Tibial nerve (tissue), 4 donors: ENCODE measurements at regions not wholly inside any gene's neighbourhood (a gene's known extent, or its start where the extent isn't known, plus 50 kb on each side); places are given as distances from the start of the nearest gene placed in this dataset.

Experiments used
- DNase-seq, 2 donors: peaks; one replicate each; pipeline ENCODE4 v3.0.0-alpha.2; 2019; ENCODE audit warnings: low spot score in 2 of 2
- H3K27ac ChIP-seq, 4 donors: fragments of 200-600 bp; sonication (generic) in 3 of 4; one replicate each; pipeline ENCODE4 v1.5.1; 2017 to 2019; ENCODE audit warnings: mild to moderate bottlenecking in 1 of 4
- H3K27me3 ChIP-seq, 2 donors: fragments of 200-600 bp; sonication (generic) in 1 of 2; one replicate each; pipeline versions ENCODE4 v1.5.1 to v1.6.0; 2017 to 2019
- H3K36me3 ChIP-seq, 3 donors: fragments of 200-600 bp; sonication (generic); one replicate each; pipeline ENCODE4 v1.5.1; 2018 to 2019
- H3K4me1 ChIP-seq, 4 donors: fragments of 200-600 bp; sonication (generic) in 3 of 4; one replicate each; pipeline ENCODE4 v1.5.1; 2017 to 2019
- H3K4me3 ChIP-seq, 4 donors: fragments of 200-600 bp; sonication (generic) in 3 of 4; one replicate each; pipeline ENCODE4 v1.5.1; 2017 to 2019; ENCODE audit warnings: mild to moderate bottlenecking in 1 of 4, moderate library complexity in 1 of 4
- H3K9me3 ChIP-seq, 4 donors: fragments of 200-600 bp; sonication (generic) in 3 of 4; one replicate each; pipeline ENCODE4 v1.5.1; 2017 to 2019
- CTCF ChIP-seq, 5 experiments: fragments of 200-600 bp in 3 of 5; fragments of 450-650 bp in 2 of 5; sonication (generic) in 3 of 5; IDR thresholded peaks; one replicate each; pipeline ENCODE4 v1.5.1; 2016 to 2019; ENCODE audit warnings: antibody characterized with exemption in 5 of 5, mild to moderate bottlenecking in 3 of 5, moderate library complexity in 2 of 5
- EP300 ChIP-seq, 2 donors: sonication (generic); formaldehyde crosslinking; IDR thresholded peaks; one replicate each; pipeline ENCODE4 v1.6.1; 2017; ENCODE audit warnings: antibody characterized with exemption in 2 of 2, mild to moderate bottlenecking in 1 of 2
- POLR2A ChIP-seq, 2 donors: fragments of 450-650 bp; IDR thresholded peaks; one replicate each; pipeline ENCODE4 v1.6.1; 2017; ENCODE audit warnings: antibody characterized with exemption in 2 of 2, mild to moderate bottlenecking in 2 of 2, moderate library complexity in 2 of 2
- WGBS, 2 donors: methylation state at CpG; one replicate each; pipeline ENCODE4 v1.1.5; 2018; 5-methylcytosine and 5-hydroxymethylcytosine counted together

- H3K27me3 ChIP-seq, result no peaks in the 10 kb centered on the region
- no peak for DNase-seq
- peaks cover 0 to 16% (median 7%) of the 10 kb centered on the region in 4 donors for H3K4me1 ChIP-seq
- H3K27ac ChIP-seq, result no peak overlapping the region
- TF ChIP-seq POLR2A (IDR thresholded peaks at IDR 0.05), result no peak
- TF ChIP-seq CTCF (IDR thresholded peaks at IDR 0.05), result no peak
- TF ChIP-seq EP300 (IDR thresholded peaks at IDR 0.05), result no peak
- H3K36me3 ChIP-seq, result no peaks in the 10 kb centered on the region
- 87 to 88% methylated on average over 4 of the region's 4 CpGs for WGBS, 2 donors
- H3K9me3 ChIP-seq, result no peaks in the 10 kb centered on the region
- H3K4me3 ChIP-seq, result no peak overlapping the region
These were observed 88.0 kb upstream of the EFEMP1 start for GRCh38 chr2:56011624-56012023.

GRCh38 chr2:56012221-56012765, 88.7 kb upstream of the EFEMP1 start:
- peaks cover 0 to 16% (median 7%) of the 10 kb centered on the region in 4 donors for H3K4me1 ChIP-seq
- H3K4me3 ChIP-seq, result no peak overlapping the region
- no peak for DNase-seq
- H3K9me3 ChIP-seq, result no peaks in the 10 kb centered on the region
- no peaks in the 10 kb centered on the region for H3K36me3 ChIP-seq
- no peaks in the 10 kb centered on the region for H3K27me3 ChIP-seq
- H3K27ac ChIP-seq, result no peak overlapping the region
- no peak for TF ChIP-seq CTCF (IDR thresholded peaks at IDR 0.05)
- no peak for TF ChIP-seq EP300 (IDR thresholded peaks at IDR 0.05)
- TF ChIP-seq POLR2A (IDR thresholded peaks at IDR 0.05), result no peak
- WGBS, 2 donors, result 46 to 53% methylated on average over 1 of the region's 1 CpG

GRCh38 chr2:56013475-56013874, 89.9 kb upstream of the EFEMP1 start:
- H3K4me3 ChIP-seq, result no peak overlapping the region
- peaks cover 0 to 16% (median 7%) of the 10 kb centered on the region in 4 donors for H3K4me1 ChIP-seq
- H3K9me3 ChIP-seq, result no peaks in the 10 kb centered on the region
- H3K27ac ChIP-seq, result no peak overlapping the region
- H3K27me3 ChIP-seq, result no peaks in the 10 kb centered on the region
- no peaks in the 10 kb centered on the region for H3K36me3 ChIP-seq
- TF ChIP-seq POLR2A (IDR thresholded peaks at IDR 0.05), result no peak
- no peak for TF ChIP-seq EP300 (IDR thresholded peaks at IDR 0.05)
- TF ChIP-seq CTCF (IDR thresholded peaks at IDR 0.05), result no peak
- DNase-seq, result no peak

- H3K4me3 ChIP-seq, result no peak overlapping the region
- DNase-seq, result no peak
- H3K27me3 ChIP-seq, result no peaks in the 10 kb centered on the region
- WGBS, 2 donors, result 62 to 71% methylated on average over 8 of the region's 8 CpGs
- H3K9me3 ChIP-seq, result no peaks in the 10 kb centered on the region
- H3K27ac ChIP-seq, result no peak overlapping the region
- H3K4me1 ChIP-seq, result peaks cover 0 to 10% (median 4%) of the 10 kb centered on the region in 4 donors
- no peaks in the 10 kb centered on the region for H3K36me3 ChIP-seq
- TF ChIP-seq POLR2A (IDR thresholded peaks at IDR 0.05), result no peak
- TF ChIP-seq CTCF (IDR thresholded peaks at IDR 0.05), result no peak
- TF ChIP-seq EP300 (IDR thresholded peaks at IDR 0.05), result no peak
These were observed 90.6 kb upstream of the EFEMP1 start for GRCh38 chr2:56014046-56014730.

- no peak for TF ChIP-seq EP300 (IDR thresholded peaks at IDR 0.05)
- H3K9me3 ChIP-seq, result no peaks in the 10 kb centered on the region
- no peak overlapping the region for H3K4me3 ChIP-seq
- WGBS, 2 donors, result 27 to 34% methylated on average over 4 of the region's 4 CpGs
- peaks cover 0 to 5% (median 1%) of the 10 kb centered on the region in 4 donors for H3K4me1 ChIP-seq
- no peak overlapping the region for H3K27ac ChIP-seq
- no peaks in the 10 kb centered on the region for H3K36me3 ChIP-seq
- no peaks in the 10 kb centered on the region for H3K27me3 ChIP-seq
- DNase-seq, result no peak
These were observed 92.1 kb upstream of the EFEMP1 start for GRCh38 chr2:56015711-56016115.
